Stimulated activated CD8-positive, alpha-beta memory T cell treated with anti-CD3 and anti-CD28 coated beads, Interleukin-7, amount 100 ng/mL, for 48 hours (primary cell): ENCODE measurements at regions not wholly inside any gene's neighbourhood (a gene's known extent, or its start where the extent isn't known, plus 50 kb on each side); places are given as distances from the start of the nearest gene placed in this dataset.
A peak's percentile ranks its signal among the peaks of the same experiment; 100 is the strongest.
"Not testable (repeated sequence)": the region's sequence is repeated elsewhere in the genome, so short reads cannot be mapped to it uniquely, and the experiment has no call there.

Experiments used
- DNase-seq, 2 donors: peaks; one replicate each; pipeline ENCODE4 v3.0.0-alpha.2; 2020; ENCODE audit warnings: low read depth in 1 of 2; ENCODE audit errors: extremely low read depth in 1 of 2

- DNase-seq: no peak
Measured at GRCh38 chr14:21874946-21875345, 201.3 kb upstream of the OR4E1 start.

- DNase-seq: no peak
Measured at GRCh38 chr14:21874167-21874566, 200.5 kb upstream of the OR4E1 start.

GRCh38 chr14:21868442-21869046 is 194.9 kb upstream of the OR4E1 start:
- DNase-seq: peak; percentile 30 to 68

- no peak for DNase-seq
Measured at GRCh38 chr14:21867541-21867940, 193.9 kb upstream of the OR4E1 start.

GRCh38 chr14:21866479-21866878 is 192.9 kb upstream of the OR4E1 start:
- no peak for DNase-seq

DNA sequence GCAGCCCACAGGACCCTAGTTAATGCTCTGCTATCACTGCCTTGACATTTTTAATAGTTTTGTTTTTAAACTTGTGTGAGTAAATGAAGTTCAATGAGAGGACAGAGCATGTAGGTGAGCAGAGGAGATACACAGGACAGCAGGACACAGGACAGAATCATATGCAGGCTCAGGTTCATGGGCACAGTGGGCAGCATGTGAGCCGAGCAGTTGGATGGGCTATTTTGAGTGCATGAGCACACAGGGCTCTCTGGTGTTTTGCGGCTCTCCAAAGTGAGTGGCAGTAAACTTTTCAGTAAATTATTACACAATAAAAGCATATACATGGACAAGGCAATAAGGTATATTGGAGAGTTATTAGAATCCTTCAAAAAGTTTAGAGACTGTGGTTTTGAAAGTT is 189.7 kb upstream of the OR4E1 start:
- no peak for DNase-seq

DNA sequence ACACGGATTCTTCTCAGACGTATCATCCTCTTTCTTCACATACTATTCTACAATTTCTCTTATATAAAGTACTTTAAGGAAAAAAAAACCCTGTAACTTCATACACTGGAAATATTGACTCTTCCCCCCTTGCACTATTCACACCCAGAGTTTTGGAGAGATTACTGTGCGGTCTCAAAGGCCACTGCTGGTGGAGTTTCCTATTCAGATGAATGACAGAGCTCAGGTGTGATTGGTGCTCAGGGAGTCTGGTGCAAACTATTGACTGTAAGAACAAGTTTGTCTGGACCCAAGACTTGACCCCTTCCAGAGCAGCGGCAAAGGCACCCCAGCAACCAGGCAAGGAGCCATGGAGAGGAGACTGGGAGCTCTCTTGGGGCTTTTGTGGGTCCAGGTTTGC is 187.5 kb upstream of the OR4E1 start:
- DNase-seq: no peak

DNA sequence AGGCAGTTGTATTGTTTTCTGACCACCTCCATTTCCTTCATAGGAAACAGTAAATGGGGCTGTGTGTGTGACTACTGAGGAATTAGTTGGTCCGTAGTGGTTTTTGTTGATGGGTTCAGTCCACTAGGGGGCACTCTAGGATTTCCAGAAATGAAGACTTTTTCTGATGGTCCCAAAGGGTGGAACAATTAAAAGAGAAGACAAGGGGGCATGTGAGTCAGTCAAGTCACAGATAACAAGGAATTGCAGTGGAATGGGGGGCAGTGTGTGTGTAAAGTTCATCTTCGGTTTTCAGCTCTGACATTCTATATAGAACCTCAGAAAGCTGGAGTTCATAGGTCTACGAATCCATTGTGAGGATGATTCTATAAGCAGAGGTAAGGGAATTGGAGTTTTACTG is 186.6 kb upstream of the OR4E1 start:
- DNase-seq: no peak

GRCh38 chr14:21852775-21853174 is 179.2 kb upstream of the OR4E1 start:
- no peak for DNase-seq

DNA sequence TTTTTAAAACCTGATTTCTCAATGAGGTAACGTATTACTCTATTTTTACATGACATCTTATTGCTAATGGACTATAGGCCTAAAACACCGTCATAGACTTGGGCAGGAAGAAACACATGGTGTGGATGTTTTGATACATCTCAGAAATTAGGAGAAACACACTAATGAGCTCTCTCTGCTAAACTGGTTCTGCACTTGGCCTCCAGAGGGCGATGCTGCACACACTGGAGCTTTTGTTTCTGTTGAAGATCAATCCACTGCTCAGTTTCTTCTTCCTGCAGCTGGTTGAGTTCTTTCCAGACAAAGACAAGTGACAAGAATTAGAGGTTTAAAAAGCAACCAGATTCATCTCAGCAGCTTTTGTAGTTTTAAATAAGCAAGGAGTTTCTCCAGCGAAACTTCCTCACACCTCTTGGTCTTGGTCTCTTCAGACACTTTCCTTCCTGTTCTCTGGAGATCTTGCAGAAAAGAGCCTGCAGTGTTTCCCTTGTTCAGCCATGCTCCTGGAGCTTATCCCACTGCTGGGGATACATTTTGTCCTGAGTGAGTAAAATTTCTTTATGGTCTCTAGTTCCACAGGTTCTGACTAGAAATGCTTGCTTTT is 178.5 kb upstream of the OR4E1 start:
- peak in 1 of 2 donors; percentile 26 for DNase-seq

DNA sequence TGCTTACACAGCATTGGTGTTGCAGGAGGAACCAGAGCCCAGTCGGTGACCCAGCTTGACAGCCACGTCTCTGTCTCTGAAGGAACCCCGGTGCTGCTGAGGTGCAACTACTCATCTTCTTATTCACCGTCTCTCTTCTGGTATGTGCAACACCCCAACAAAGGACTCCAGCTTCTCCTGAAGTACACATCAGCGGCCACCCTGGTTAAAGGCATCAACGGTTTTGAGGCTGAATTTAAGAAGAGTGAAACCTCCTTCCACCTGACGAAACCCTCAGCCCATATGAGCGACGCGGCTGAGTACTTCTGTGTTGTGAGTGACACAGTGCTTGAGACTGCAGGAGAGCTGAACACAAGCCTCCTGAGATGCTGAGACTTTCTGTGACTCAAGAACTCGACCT is 173.3 kb upstream of the OR4E1 start:
- not testable (repeated sequence) for DNase-seq

DNA sequence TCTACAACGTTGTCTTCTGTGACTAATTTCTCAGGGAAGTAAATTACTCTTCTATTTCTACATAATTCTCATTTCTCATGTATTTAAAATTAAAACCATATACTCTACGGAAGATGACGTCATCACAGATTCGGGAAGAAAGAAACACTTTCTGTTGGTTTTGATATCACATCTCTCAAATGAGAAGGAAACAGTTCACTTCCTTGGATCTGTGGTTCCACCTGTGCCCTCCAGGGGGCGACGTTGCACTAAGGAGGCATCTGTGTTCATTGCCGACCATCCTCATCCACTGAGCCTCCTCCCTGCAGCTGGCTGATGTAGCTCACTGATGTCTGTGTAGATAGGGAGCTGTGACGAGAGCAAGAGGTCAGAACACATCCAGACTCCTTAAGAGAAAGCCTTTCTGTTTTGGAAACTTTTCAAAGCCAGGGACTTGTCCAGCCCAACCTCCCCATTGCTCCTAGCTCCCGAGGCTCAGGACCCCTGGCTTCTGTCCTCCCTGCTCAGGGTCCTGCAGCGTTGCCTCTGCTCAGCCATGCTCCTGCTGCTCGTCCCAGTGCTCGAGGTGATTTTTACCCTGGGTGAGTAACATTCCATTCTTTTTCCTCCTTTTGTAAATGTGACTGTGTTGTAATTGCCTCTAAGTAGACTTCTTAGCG is 172.7 kb upstream of the OR4E1 start:
- DNase-seq: peak in 1 of 2 donors; percentile 47

- DNase-seq: no peak
Measured at GRCh38 chr14:21840765-21841164, 167.1 kb upstream of the OR4E1 start.

GRCh38 chr14:21833836-21834235 is 160.2 kb upstream of the OR4E1 start:
- no peak for DNase-seq

DNA sequence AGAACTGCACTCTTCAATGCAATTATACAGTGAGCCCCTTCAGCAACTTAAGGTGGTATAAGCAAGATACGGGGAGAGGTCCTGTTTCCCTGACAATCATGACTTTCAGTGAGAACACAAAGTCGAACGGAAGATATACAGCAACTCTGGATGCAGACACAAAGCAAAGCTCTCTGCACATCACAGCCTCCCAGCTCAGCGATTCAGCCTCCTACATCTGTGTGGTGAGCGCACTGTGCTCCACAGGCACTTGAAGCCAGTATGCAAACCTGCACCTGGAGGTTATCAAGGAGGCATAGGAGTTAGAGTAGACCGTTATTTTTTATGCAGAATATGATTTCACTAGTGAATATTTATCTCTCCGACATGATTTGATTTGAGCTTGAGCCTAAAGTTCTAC is 152.2 kb upstream of the OR4E1 start:
- no peak for DNase-seq

- DNase-seq: peak in 1 of 2 donors; percentile 28
Measured at GRCh38 chr14:21825149-21825743, 151.6 kb upstream of the OR4E1 start.

GRCh38 chr14:21822109-21822508 is 148.5 kb upstream of the OR4E1 start:
- no peak for DNase-seq

- no peak for DNase-seq
Measured at GRCh38 chr14:21820631-21821030, 147.0 kb upstream of the OR4E1 start.

GRCh38 chr14:21819891-21820290 is 146.3 kb upstream of the OR4E1 start:
- DNase-seq: not testable (repeated sequence)

DNA sequence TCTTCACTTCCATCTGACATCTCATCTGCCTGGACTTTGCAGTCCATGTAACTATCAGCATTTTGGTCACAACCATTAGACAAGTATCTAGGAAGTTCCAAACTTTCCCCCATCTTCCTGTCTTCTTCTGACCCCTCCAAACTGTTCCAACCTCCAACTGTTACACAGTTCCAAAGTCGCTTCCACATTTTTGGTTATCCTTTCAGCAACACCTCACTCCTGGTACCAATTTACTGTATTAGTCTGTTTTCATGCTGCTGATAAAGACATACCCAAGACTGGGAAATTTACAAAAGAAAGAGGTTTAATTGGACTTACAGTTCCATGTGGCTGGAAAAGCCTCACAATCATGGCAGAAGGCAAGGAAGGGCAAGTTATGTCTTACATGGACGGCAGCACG is 143.4 kb upstream of the OR4E1 start:
- DNase-seq: not testable (repeated sequence)

- no peak for DNase-seq
Measured at GRCh38 chr14:21807975-21808374, 134.4 kb upstream of the OR4E1 start.

- no peak for DNase-seq
Measured at GRCh38 chr14:21804981-21805380, 131.4 kb upstream of the OR4E1 start.
